HG03095 (cell line): ENCODE measurements at regions not wholly inside any gene's neighbourhood (a gene's known extent, or its start where the extent isn't known, plus 50 kb on each side); places are given as distances from the start of the nearest gene placed in this dataset.

Experiments
- ATAC-seq: cut with Tn5 transposase; IDR thresholded peaks from one replicate; pipeline ENCODE4 v1.9.1; 2021; ENCODE audit warnings: moderate library complexity; ENCODE audit not compliant: unreplicated experiment

DNA sequence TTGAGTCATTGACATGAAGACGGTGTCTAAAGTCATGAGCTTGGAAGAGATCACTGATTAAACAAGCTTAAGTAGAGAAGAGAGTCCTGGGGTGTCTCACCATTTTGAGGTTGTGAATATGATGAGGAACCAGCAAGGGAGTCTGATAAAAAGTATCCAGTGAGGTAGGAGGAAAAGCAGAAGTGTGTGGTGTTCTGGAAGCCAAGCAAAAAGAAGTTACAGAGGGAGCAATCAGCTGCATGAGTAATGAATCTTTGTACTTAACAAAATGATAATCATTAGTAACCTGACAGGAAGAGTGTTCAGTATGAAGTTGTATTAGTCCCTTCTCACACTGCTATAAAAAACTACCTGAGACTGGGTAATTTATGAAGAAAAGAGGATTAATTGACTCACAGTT, 131.3 kb downstream of the C11orf87 start:
- no peak for ATAC-seq

DNA sequence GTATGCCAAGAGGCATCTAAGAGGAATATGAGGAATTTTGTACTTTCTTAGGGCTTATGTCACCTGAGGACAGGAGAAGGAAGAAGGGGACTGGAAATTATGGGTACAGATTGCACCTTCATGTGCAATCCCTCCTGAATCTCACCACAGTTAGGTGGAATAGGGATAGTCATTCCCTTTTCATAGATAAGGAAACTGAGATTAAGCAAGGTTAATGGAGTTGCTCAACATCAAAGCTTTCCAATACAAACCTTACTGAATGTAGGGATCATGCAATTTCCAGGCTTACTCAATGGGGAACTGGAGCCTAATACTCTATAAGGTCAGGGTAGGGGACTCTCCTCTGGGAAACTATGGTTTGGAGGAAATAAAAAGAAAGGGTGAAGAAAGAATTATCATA, 133.0 kb downstream of the C11orf87 start:
- ATAC-seq = no peak

DNA sequence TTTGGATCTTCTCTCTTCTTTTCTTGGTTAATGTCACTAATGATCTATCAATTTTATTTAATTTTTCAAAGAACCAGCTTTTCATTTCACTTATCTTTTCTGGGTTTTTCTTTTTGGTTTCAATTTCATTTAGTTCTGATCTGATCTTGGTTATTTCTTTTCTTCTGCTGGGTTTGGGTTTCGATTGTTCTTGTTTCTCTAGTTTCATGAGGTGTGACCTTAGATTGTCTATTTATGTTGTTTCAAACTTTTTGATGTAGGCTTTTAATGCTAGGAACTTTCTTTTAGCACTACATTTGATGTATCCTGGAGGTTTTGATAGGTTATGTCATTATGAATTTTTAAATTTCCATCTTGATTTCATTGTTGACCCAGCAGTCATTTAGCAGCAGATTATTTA, 142.3 kb downstream of the C11orf87 start:
- no peak for ATAC-seq

DNA sequence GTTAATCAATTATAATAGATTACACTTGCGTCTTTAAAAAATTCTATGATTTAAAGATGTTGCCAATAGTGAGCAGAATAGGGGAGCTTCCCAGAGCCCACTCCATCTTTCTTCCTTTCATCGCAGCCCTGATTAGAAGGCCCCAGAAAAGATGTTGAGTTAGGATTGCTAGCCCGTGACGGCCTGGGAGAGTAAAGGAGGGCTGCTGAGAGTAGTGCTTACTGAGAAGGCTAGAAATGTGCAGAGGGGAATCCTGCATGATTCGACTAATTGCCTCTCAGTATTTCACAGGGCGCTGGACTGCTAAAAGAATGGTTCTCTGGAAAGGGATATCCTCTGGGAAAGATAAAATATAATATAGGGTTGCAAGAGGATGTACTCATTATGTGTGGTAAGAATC, 160.5 kb downstream of the C11orf87 start:
- no peak for ATAC-seq

DNA sequence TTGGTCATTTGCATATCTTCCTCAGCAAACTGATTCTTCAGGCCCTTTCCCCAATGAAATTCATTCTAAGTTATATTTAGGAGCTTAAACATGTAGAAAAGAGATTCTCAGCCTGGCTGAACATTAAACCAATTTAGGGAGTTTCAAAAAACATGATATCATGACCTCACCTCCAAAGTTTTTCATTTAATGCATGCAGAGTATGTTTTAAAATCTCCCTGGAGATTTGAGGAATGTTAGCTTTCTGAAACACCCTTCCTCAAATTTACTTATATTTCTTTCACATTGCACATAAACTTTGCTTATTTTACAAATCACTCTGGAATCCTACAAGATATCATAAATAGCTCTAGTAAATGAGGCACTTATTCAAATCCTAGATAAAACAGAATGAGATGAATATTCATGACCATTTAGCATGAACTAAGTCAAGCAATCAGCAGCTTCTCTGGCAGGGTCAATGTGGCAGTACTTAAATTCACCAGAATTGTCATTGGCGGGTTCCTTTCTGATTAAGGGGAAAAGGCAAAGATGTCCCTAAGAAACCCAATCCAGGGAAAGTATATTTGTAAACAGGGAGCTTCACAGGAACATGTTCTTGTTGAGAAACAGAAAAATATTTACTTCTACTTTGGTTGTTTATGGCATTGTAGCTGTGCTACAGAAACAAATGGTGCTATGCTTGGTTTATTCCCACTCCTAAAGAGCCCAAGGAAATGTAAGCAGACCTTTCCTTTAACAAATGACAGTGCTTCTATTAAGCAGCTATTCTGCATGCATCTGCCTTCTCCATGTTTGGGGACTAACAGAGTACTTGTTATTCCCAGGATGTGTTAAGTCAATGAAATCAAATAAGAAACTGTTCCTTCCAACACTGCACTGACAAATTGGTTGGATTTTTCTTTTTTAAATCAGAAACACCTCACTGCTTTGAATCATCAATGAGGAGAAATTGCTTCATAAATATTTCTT, 162.3 kb downstream of the C11orf87 start:
- no peak for ATAC-seq

DNA sequence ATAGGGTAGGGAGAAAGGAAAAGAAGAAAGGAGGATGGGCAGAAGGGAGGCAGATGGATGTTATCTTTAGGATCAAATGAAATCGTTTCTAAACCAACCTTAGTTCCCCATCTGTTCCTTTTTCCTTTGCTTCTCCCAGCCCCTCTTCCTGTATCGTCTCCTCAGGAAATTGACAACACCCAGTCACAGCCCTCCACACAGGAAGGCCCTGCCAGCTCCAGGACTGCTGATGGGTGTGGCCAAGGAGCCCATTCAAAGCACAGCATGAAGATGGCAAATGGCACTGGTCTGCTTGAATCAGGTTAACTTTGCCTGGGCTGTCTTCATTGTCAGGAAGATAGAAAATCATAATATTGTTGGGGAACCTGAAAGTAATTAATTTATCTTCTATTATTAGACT, 164.8 kb downstream of the C11orf87 start:
- no peak for ATAC-seq

DNA sequence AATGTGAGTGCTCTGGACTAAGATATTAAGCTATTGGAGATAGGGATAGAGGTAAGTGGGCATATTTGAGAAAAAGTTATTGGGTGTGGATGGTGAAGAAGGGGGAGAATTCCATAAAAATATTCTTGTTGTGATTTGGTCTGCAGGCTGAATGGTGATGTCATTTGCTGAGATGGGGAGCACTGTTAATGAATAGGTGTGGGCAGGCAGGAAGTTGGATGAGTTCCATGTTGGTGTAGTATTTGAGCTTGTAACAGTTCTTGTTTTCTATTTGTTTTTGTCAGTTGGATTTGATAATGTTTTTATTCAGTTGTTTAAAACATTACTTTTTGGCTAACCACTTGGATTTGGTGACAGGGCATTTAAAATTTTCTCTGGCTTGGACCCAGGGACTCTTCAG, 168.8 kb downstream of the C11orf87 start:
- ATAC-seq = no peak

DNA sequence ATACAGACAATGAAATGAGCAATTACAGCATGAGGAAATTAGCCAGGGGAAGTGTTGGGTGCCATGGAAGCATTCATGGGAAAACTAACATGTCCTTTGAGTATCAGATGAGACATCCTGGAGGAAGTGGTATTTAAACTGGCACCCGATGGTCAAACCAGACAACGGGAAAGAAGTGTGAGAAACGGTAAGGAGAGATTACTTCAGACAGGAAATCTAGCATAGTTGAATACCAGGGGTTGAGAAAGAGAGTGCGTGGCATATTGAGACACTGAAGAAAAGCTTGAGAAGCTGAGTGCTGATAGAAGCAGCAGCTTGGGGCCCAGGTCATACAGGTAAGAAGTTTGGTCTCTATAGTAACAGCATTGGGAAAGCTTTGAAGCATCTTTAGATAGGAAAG, 175.3 kb downstream of the C11orf87 start:
- ATAC-seq = no peak

DNA sequence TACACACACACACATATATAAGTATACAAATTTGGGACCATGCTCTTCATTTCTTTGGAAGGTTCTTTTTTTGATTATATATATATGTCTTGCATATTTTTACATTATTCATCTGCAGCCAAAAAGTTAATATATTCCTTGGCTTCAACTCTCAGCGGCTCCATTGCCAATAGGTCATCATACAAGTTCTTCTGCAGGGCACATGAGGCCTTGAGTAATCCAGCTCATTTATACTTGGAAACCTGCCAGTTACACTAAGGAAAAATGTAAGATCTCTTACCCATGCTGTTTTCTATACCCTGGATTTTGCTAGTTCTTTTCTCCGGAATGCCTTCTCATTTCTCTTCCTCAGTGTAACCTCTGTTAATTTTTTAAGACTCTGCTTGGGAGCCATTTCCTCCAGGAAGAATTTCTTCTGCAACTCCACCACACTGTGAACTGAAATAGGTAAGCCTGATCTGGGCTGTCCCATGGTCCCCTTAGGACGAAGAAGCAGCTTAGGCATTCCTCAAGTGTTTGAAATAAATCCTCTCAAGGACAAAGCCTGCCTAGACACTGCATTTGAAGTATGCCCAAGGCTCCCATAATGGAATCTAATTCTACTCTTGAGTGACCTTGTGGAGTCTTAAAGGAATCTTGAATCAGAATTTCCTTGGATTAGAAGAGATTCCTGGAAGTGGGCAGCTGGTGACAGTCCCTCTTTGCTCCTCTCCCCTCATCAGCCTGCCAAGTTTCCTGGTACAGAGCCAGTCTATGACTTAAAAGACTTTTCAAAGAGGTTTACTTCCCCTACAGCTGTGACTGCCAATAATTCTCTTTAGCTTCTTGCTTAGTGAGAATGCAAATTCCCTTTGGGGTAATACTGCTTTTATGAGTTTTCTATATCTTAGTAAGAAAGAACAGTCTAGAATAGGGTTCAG, 182.8 kb downstream of the C11orf87 start:
- ATAC-seq = no peak

DNA sequence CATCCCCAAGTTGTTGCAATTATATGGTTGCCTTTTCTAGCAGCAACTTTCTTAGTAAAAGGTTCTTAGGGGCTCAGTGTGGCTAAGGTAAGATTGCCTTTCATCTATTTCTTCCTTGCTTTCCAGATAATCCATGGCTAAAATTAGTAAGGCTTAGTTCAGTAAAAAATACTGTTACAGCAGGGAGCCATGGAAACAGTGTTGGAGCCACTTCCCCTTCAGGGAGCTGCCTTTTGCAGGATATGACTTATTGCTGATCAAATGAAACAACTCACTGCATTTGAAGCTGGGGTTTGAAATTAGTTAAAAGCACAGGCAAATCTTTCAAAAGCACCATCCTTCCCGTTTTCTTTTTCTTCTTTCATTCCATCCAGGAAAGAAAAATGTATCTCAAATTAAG, 184.3 kb downstream of the C11orf87 start:
- no peak for ATAC-seq

DNA sequence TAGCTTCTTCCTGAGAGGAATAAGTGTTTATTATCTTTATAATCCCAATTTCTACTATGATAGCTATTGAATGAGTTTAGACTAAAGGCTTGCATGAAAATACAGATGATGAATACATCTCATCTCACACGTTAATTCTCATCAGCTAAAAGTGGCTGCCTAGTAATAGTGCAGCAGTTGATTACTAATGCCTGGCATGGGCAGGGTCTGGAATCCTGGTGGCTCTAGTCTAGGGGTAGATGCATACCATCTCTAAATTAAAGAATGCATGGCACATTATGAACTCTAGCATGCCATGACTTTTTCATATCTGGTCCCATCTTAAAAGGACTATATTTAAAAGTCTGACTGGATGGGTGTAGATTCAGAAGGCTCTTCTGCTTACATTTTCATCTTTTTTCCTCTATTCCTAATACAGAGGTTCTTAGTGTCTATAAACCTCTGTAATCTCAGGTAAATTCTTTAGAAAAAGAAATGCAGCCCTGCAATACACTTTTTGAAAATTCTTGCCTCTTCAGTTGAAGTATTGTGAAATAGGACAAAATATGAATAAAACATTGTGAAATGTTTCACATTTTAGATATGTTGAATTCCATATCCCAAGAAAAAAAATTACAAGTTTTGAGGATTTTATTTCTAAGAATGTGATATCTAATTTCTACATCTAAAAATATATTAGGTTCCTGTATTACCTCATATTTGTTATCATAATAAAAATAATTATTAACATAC, 187.6 kb downstream of the C11orf87 start:
- no peak for ATAC-seq

DNA sequence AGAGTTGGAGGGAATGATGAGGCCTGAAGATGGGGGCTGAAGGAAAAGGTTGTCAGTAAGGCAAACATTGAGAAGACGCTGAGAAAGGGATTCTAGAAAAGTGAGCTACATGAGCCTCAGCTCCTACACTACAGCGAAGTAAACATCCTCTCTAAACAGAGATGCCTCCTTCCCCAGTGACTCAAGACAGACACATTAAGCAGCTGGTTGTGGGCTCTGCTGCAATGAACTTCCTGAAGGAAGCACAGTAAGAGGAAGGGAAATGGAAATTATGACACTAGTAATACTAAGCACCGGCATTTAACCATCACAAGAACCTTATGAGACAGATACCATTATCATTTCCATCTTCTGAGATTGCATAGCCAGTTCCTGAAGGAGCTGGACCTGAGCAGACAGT, 190.5 kb downstream of the C11orf87 start:
- ATAC-seq = no peak

DNA sequence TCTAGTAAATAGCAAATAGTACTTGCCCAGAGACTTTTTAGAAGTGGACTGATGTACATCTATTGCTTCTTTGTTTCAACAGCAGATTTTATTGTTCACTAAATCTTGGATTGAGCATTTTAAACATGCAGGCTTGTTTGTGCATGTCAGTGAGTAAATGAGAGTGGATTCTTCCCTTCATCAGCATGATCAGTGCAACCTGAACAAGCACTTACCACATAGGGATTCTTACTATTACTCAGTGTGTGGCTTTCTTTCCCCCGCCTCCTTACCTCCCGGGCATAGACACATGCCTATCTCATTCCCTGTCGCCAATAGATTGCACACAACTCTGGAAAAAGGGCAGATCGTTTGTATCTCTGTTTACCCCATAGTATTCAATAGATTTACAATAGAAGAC, 197.5 kb downstream of the C11orf87 start:
- no peak for ATAC-seq

DNA sequence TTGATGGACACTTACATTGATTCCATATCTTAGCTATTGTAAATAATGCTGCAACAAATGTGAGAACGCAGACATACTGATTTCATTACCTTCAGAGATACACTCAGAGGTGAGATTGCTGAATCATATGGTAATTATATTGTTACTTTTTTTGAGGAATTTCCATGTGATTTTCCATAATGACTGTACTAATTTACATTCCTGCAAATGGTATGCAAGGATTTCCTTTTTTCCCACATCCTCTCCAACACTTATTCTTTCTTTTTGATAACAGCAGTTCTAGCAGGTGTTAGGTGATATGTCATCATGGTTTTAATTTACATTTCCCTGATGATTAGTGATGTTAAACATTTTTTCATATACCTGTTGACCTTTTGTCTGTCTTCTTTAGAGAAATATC, 207.7 kb downstream of the C11orf87 start:
- no peak for ATAC-seq

DNA sequence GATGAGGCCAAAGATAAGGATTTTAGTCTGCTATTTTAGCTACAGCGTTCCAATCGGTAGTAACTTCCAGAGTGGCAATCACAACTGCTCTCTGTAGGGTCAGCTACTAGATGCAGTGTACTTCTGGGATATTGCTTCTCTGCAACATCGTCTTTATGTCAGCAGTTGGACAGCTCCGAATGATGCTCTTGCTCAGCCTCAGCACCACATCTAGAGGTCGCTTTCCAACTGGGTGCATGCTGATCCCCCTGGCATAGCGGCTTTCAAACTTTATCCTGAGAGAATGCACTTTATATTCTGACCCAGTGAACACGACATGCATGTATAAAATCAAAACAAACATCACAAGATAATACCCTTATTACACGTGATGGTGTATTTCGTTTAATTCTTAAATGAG, 219.6 kb downstream of the C11orf87 start:
- no peak for ATAC-seq

DNA sequence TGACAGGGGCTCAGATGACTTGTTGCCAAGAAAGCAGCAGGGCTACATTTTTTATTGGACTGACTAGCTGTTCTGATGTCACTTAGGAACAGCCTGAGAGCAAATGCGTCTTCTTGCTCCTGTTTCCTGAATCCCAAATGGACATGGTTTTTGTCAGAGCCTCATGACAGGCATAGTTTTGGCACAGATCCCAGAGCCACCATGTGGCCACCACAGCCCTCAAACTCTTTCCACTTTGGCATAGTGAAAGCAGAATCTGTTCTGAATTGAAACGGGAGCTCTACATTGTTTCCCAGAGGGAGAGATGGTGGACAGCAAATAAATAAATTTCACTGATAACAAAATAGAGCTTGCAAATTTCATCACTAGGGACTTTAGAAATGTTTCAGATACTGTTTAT, 222.2 kb downstream of the C11orf87 start:
- no peak for ATAC-seq

DNA sequence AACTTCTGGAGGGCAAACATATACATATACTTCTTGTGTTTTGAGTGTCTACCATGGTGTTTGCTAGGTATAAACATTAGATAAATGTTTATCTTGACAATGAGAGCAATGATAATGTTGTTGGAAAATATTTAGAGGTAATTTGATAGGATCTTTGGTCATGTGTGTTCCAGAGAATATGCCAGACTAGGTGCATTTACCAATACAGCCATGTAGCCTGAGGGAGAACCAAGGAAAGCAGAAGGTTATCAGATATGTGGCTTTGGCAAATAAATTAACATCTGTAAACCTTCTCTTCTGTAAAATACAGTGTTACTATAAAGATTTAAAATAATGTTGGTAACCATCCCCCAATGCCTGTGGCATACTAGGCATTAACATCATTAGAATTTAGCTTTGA, 226.8 kb downstream of the C11orf87 start:
- no peak for ATAC-seq

DNA sequence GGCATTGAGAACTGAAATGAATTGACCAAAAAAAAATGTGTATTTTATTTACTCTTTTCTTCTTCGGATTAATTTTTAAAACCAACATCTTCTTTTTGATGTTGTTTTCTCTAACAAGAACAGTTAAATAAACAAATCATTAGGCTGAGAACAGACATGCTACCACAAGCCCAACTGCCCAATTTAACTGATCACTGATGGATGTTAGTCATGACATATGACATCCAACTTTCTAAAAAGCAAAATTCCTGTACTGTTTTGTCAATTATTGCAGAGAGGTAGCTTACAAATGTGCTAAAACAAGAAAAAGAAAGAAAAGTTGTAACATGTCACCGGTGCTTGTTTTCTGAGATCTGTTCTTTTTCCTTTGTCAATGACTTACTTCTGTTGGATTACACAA, 232.1 kb downstream of the C11orf87 start:
- no peak for ATAC-seq

DNA sequence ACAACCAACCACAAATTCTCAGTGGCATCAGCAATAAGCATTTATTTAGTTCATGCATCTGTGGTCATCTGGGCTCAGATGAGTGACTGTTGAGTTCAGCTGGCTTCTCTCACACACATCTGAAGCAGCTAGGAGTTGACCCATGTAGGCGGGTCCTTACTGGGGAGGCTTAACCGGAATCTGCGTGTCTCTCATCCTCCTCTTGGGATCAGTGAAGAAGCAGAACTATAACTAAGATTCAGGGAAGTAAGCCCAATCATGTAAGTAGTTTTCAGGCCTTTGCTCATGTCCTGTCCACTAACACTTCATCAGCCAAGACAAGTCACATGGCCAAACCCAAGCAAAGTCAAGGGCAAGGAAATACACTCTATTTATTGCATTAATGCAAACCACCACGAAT, 236.2 kb downstream of the C11orf87 start:
- no peak for ATAC-seq

DNA sequence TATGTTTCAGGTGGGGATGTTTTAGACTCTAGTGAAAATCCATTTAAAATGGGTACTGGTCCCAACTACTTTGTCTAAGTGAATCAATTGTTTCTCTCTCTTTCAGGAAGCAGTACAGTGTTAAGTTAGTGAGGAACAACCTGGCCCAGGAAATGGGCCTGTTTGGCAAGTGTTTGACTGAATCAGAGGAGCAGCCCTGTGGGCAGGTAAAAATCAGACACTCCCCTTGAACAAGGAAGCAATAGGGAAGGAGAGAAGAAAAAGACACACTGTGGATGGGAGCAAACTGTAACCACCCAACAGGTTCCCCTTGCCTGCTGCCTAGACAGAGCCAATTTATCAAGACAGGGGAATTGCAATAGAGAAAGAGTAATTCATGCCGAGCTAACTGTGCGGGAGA, 245.7 kb downstream of the C11orf87 start:
- no peak for ATAC-seq

DNA sequence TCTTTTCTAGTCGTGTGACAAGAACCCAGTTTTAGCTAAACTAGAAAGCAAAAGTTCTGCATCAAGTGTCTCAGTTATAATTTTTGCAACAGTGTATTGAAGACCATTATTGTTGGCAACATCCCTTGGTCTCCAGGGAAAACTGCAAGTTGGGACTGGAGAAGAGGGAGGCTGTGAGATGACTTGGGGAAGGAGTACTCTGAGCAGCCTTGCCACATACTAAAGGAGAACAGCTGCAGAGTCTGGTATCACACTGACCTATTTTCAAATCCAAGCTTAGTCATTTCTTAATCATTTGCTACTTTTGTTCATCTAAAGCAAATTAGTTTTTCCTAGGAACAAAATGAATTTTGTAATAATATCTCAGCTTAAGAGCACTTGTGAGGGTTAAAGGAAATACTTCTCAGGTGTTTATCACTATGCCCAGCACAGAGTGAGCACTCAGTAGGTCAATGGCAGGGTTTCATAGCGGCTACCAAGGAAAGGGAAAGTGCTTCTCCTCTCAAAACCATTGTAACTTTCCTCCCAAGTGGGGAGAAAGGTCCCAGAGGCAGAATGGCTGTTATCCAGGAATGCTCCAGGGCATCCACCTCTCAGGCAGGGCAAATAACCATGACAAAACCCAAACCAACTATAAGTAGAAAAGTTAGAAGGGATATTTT, 247.1 kb downstream of the C11orf87 start:
- no peak for ATAC-seq
